HL-60/S4 (cell line): ENCODE measurements at regions not wholly inside any gene's neighbourhood (a gene's known extent, or its start where the extent isn't known, plus 50 kb on each side); places are given as distances from the start of the nearest gene placed in this dataset.
"Not testable (repeated sequence)": the region's sequence is repeated elsewhere in the genome, so short reads cannot be mapped to it uniquely, and the experiment has no call there.

Source experiments
- in situ Hi-C: fragments of 300-500 bp; cut with MboI; formaldehyde crosslinking; loops from 2 replicates; pipeline ENCODE4 v1.14.3; 2022; ENCODE audit warnings: low sequenced_read_pairs

DNA sequence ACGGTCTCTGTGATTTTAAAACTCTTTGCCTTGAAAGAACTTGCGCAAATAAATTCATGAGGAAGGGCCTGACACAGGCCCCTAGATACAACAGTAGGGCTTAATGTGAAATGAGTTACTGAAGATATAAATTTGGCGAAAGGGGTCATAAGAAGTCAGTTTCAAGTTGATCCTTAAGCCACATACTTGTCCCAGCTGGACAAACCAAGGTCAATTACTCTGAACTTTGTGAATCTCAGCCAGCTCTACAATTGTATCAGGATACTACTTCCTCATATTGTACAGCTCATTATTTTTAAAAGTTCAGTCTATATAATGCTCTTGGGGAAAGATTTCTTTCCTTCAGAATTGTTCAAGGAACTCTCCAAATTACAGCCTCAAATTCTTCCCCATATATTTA, 432.8 kb downstream of the METTL4 start:
- in situ Hi-C loops: no loop called here

GRCh38 chr18:2139691-2140090, 431.6 kb downstream of the METTL4 start:
- in situ Hi-C loops: no loop called here

DNA sequence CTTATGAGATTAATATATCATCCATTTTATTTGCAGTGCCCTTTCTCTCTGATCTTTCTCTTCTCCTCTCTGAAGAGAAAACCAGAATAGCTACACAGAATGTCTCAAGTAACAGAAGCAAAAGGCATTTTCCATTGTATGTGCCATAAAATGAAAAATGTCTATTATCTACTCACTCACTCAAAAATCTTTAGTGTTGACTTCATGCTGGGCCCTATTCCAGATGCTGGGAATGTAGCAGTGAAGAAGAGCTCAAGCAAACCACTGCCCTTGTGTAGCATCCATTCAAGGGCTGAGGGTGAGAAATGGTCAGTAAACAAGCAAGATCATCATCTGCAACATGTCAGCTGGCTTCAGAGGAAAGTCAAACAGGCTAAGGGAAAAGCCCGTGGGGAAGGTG, 427.7 kb downstream of the METTL4 start:
- in situ Hi-C loops: no loop called here

DNA sequence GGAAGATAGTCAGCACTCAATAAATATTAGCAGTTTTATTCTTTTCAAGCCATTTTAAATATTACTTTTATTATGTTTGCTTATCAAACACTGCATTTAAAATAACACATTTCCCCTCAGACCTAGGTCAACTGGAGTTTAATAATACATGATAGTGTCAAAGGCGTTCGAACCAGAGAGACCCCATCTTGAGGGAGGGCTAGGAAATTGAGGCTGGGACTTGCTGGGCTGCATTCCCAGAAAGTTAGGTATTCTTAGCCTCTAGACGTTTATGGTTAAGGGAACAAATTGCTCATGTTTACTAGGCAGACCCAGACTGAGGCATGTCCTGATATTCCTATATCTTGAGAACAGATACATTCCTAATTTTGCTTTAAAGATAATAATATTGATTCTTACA, 426.5 kb downstream of the METTL4 start:
- in situ Hi-C loops: no loop called here

DNA sequence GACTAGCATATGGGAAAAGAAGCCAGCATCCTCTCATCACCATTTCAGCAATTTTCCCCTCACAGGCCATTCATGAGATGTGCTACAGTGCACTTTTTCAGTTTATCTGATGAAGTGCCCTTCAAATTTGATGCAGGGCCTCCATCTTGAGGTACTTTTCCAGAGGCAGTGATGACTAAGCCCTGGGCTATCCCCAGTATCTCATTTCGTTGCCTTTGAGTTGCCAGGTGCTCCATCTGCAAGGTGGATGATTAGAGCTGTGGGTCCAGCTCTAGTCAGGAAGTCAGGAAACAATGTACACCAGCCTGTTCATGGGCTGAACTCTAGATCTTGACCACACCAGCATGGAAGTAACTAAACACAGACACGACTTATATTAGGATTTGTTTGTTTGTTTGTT, 425.2 kb downstream of the METTL4 start:
- in situ Hi-C loops: no loop called here

DNA sequence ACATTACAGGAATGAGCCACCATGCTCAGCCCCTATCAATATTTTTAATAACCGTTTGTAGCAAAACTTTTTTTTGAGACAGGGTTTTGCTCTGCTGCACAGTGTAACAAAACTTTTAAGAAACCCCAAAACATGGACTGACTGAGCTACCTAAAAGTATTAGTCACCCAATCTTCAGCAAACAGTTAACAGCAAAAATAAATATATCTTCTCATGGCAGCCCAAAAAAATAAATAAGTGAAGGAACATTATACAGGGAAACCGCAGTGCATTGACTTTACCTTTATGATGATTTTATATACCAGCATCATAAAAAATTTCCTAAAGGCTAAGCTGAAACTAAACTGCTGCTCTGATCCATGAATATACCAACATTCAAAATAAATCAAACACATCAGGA, 424.6 kb downstream of the METTL4 start:
- in situ Hi-C loops: no loop called here

DNA sequence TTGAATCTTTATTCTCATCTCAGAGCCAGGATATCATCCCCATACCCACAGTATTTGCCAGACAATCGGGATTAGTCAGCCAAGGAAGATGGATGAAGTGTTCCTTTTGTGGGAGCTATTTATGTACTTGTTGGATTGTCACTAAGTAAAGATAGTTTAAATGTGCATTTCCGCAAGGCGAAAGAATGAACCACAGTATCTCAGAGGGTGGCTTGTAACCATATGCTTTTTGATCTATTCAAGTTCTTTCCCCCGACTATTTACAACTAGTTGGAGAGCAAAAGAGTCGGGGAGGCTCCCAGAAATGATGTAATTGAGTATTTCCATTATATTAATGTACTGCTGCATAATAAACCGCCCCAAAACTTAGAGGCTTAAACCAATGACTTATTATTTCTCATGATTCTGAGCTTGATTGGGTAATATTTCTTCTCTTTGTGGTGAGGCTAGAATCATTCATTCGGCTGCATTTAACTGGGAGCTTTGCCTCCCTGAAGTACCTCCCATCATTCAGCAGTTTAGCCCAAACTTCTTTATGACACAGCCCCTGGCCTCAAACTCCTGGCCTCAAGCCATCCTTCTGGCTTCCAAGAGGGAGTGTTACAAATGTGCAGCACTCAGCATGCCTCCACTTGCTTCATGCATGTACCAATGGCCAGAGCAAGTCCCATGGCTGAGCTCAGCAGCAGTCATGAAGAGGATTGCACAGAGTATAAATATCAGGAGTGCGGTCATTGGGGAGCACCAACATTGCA, 423.7 kb downstream of the METTL4 start:
- in situ Hi-C loops: no loop called here

GRCh38 chr18:2148823-2149222, 422.5 kb downstream of the METTL4 start:
- in situ Hi-C loops: no loop called here

DNA sequence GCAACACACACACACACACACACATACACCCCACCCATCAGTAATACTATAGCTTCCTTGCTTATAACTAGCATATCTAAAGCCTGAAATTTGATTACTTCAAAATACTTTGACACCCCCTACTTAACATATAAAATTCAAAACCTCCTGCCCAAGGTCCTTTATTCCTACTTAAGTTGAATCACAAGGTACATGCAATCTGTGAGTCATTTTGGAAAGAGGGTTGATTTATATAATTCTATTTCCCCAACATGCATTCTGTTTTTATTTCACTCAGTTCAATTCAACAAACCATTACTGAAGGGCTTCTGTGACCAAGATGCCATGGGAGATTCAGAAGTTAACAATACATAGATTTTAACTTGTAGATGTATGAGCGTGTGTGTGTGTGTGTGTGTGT, 420.7 kb downstream of the METTL4 start:
- in situ Hi-C loops: no loop called here

- in situ Hi-C loops: no loop called here
Measured at GRCh38 chr18:2154278-2154677, 417.0 kb downstream of the METTL4 start.

DNA sequence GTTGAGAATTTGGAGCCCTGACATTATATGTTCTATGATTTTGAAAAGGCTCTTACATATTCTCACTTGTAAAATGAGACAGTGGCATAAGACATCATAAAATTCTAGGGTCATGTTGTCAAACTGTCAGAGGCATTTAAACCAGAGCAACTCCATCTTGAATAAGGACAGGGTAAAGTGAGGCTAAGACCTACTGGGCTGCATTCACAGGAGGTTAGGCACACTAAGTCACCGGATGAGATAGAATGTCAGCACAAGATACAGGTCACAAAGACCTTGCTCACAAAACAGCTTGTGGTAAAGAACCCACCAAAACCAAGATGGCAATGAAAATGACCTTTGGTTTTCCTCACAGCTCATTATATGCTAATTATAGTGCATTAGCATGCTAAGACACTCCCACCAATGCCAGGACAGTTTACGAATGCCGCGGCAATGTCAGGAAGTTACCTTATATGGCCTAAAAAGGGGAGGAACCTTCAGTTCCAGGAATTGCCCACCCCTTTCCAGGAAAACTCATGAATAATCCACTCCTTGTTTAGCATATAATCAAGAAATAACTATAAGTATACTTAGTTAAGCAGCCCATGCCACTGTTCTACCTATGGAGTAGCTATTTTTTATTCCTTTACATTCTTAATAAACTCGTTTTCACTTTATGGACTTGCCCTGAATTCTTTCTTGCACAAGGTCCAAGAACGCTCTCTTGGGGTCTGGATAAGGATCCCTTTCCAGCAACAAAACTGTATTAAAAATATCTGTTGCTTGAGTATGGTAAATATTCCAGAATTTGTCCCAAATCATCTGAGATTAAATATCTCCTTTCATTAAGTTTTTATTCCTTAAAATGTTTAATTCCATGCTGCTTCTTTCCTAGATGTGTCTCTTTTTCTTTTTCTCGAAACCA, 406.4 kb downstream of the METTL4 start:
- in situ Hi-C loops: no loop called here

- in situ Hi-C loops: not testable (repeated sequence)
Measured at GRCh38 chr18:2166876-2167275, 404.4 kb downstream of the METTL4 start.

DNA sequence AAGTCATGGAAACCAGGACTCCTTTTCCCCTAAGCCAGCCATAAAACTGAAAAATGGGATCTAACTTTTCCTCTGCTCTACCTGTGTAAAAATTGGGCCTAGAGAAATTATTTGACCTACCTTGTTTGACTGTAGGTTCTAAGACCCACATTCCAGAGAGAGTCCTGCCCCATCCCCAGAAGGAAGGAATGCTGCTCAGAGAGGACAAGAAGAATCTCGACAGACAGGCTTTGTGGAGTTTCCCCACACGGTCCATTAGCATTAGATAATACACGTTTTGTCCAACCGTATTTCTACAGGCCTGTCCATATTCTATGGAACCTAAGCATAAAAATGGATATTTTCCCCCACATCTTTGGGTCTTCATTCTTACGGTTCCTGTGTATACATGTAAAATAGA, 403.3 kb downstream of the METTL4 start:
- in situ Hi-C loops: no loop called here

- in situ Hi-C loops: no loop called here
Measured at GRCh38 chr18:2169656-2170055, 401.6 kb downstream of the METTL4 start.

DNA sequence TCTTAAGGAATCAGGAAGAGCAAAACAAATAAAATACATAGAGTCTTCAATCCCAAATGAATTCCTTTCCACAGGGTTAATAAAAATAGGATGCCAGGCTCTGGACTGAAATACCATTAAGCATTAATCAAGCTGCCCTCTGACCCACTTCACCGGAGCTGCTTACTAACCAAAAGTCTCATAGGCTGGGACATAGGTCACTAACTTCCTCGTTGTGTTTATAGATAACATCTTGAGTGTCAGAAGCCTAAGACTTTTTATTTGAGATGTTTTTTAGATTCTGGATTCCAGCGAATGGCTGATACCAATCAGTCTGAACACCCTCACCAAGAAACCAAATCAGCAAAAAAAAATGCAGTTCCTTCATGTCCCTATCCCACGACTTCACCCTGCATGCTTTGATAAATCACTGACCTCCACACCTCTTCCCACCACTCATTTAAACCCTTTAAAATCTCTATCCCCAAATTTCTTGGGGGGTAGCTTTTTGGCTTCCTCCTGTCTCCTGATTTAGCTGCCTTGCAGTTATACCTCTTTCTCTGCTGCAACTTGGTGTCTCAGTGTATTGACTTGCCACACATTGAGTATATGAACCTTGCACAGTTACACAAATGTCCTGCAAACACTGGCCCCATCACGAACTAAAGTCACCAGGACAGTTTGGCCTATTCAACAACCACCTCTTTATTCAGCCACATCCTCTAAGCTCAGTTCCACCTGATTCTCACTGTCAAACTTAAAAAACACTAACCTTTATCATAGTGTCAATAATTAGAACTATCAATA, 399.3 kb downstream of the METTL4 start:
- in situ Hi-C loops: no loop called here

DNA sequence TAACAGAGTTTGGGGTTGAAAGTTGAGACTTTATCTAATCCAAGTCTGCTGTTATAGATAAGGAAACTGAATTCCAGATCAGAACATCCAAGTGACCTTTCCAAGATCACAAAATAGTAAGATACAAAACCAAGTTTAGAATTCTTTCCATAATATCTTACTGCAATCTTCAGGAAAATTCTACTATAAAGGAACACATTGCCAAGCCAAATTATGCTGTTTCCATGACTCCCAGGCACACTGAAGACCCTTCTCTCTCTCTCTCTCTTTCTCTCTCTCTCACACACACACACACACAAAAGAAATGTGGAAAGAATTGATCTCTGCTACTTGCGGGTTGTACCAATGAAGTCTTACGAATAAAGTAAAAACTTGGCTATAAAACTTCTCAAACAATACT, 398.4 kb downstream of the METTL4 start:
- in situ Hi-C loops: no loop called here

GRCh38 chr18:2173486-2173885, 397.8 kb downstream of the METTL4 start:
- in situ Hi-C loops: no loop called here

GRCh38 chr18:2178036-2178435, 393.3 kb downstream of the METTL4 start:
- in situ Hi-C loops: no loop called here

DNA sequence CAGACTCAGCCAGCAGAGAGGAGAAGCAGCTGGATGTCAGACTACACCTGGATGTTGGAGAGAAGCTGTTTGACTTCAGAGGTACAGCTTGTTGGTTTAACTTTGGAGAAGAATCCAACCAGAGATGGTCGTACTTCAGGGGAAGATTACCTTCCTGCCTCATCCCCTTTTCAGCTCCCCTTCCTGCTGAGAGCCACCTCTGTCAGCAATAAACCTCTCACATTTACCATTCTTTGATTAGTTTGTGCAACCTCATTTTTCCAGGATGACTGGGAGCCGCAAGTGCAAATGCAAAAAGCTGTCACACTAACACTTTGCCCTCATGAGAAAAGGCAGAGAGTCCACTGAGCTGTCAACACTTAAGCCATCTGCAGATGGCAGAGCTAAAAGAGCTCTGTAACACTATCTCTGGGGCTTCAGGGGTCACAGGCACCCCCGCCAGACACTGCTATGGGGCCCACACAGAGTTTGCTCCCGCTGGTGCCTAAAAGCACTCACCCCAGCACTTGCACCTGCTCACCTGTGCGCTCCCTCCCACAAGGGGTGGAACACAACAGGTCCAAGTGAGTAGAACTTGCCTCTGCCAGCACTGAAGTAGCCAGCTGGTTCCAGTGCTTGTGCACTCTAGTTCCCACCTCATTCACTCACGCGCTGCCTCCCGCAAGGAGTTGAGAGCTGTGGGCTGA, 391.7 kb downstream of the METTL4 start:
- in situ Hi-C loops: no loop called here

DNA sequence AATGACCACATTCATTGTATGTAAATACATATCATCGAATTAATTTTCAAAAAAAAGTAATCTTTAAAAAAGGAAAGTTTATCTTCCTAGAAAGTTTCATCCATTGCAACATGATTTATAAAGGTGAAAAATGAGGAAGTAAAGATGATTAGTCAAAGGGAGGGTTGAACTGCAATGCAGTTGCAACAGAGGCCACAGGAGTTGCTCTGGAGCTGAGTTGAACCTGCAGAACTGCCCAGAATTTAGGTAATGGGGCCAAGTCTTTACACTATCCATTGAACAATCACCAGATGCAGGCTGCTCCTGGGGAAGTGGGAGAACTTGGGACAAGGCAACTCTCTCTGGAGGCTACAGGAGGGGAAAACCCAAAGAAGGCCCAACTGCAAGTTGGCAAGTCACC, 390.7 kb downstream of the METTL4 start:
- in situ Hi-C loops: no loop called here

GRCh38 chr18:2183432-2183831, 387.9 kb downstream of the METTL4 start:
- in situ Hi-C loops: no loop called here
